GM21723 (cell line): ENCODE measurements at regions not wholly inside any gene's neighbourhood (a gene's known extent, or its start where the extent isn't known, plus 50 kb on each side); places are given as distances from the start of the nearest gene placed in this dataset.

ENCODE experiments used
- ATAC-seq: cut with Tn5 transposase; IDR thresholded peaks from one replicate; pipeline ENCODE4 v1.9.1; 2021; ENCODE audit warnings: mild to moderate bottlenecking, moderate library complexity; ENCODE audit not compliant: unreplicated experiment

DNA sequence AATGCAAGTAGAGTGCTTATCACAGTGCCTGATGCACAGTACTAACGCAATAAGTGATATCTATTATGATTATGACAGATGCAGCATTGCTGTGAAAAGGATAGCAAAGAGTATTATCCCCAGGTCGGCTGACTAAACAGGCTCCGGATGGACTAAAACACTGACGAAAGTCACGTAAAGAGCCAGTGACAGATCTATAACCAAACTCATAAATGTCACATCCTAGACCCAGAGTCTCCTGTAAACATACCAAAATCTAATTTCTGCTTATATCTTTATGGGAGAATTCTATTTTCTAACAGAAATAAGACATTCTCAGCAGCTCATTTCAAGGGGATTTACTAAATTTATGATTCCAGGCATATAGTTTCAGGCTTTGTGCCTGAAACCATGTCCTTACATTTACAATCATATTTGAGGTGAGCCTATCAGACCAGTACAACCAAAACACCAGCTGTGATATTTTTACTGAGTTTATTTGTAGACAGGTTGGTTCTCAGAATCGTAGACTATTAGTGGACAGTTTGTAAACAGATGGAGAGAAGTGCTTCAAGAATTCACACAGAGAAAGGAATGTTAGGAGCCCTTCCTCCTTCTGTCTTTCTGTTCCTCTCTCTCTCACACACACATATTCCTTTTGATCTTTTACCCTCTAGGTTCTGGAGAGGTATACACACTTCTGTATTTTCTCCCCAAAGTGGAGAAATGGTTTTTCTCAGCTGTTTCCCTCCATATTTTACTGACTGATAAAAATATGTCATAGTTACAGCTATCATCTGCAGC lies 52.4 kb upstream of the WDR26 start:
- ATAC-seq: no peak

DNA sequence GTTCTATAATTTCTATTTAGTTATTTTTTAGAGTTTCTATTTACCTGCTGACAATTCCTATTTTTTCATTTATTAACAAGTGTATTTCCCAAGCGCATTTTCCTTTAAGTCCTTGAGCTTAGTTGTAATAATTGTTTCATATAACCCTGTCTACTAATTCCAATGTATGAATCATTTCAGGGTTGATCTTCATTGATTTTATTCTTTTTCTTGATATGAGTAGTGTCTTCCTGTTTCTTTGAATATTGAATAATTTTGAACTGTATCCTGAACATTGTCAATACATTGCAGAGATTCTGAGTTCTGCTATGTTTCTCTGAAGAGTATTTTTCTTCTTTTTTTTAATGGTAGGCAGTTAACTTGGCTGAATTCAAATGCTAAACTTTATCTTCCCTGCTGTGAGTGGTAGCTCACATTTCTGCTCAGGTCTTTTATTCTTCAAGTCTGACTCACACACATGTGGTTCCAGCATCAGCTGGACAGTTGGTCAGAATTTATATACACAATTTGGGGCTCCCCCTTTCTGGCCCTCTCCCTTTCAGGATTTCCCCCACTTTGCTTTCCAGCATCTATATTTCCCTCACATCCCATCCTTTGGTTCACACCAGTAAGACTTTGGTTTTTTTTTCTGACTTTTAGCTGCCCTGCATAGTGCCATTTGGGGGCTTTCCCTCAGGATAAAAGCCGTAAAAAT lies 54.4 kb upstream of the WDR26 start:
- no peak for ATAC-seq

DNA sequence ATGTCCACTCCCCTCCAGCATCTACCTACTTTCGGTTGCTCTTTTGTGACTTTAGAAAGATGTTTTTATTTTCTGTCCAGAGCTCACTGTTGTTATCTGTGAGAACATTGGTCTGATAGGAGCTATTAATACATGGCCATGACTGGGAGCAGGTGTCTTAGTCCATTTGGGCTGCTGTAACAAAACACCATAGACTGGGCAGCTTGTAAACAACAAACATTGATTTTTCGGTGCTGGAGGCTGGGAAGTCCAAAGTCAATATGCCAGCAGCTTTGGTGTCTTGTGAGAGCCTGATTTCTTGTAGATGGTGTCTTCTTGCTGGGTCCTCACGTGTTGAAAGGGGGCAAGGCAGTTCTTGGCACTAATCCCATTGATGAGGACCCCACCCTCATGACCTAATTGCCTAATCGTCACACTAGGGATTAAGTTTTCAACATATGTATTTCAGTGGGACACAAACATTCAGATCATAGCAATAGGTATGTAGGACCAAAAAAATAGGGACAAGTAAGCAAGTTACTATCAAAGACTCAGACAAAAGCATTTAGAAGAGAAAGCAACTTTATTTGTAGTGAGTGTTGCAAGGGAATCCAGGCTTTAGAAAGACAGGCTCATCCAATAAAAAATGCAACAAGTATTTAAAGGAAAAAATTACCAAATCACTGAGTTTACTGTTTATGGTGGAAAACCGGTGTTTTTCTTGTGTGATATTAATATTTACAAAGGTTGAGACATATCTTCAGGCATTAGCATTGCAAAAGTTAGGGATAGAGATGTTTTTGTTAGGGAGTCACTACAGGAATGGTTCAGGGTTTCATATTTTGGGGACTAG lies 55.2 kb upstream of the WDR26 start:
- no peak for ATAC-seq

- no peak for ATAC-seq
Observed at GRCh38 chr1:224490549-224491537, 56.2 kb upstream of the WDR26 start.

DNA sequence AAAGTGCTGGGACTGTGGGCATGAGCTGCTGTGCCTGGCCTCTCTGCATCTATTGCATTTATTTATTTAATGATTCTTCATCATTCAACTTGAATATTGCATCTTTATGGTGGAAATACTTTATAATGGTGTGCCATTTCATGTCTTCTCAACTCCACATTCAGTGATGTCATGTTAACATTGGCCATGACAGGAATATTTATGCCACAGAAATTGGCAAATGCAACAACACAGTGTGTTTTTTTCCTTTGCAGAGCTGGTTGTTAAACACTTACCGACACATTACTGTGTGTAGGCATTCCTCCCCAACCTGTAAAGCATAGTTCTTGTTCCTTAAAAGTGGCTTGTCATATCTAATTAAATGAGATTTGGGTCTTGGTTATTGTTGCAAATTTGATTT lies 57.4 kb upstream of the WDR26 start:
- no peak for ATAC-seq

- no peak for ATAC-seq
Observed at GRCh38 chr1:224492632-224493031, 58.0 kb upstream of the WDR26 start.

GRCh38 chr1:224493269-224493668 lies 58.7 kb upstream of the WDR26 start:
- no peak for ATAC-seq

DNA sequence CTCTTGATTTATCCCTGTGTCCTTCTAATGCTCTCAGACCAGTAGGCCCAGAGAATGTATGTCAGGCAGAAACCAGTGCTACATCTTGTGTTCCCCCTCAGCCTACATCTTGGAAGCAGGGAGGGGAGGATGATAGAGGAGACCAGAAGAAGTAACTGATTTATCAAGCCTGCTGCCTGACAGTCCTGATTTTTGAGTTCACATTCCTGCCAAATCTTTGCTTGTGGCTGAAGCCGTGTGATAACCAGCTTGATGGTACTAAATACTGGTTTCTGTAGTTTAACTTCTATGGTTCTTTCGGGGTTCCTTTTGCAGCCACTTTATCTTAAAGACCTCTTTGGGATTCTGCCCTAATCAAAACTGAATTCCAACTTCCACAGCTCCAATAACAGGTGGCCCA lies 59.7 kb upstream of the WDR26 start:
- no peak for ATAC-seq

DNA sequence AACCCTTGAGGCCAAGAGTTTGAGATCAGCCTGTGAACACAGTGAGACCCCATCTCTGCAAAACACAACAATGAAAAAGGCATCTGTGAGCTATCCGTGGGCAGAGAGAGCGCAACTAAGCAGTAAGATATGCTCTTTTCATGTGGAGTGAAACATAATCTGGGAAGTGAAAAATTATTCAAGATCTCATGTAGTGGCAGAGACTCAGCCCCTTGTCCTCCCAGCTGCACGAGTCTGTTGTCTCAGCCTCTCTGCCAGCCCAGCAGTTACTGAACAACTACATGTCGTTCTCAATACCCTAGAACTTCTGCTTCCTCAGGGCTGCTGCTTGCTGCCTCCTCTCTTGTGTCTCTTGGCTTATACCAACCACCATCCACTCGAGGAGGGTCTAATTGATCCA lies 61.3 kb upstream of the WDR26 start:
- ATAC-seq: no peak

- ATAC-seq: no peak
Observed at GRCh38 chr1:224496826-224497225, 62.2 kb upstream of the WDR26 start.

GRCh38 chr1:224497714-224498573 lies 63.3 kb upstream of the WDR26 start:
- peak; percentile 94 for ATAC-seq

- ATAC-seq: peak; percentile 5
Observed at GRCh38 chr1:224498574-224499170, 64.1 kb upstream of the WDR26 start.

GRCh38 chr1:224499204-224499603 lies 64.6 kb upstream of the WDR26 start:
- no peak for ATAC-seq

DNA sequence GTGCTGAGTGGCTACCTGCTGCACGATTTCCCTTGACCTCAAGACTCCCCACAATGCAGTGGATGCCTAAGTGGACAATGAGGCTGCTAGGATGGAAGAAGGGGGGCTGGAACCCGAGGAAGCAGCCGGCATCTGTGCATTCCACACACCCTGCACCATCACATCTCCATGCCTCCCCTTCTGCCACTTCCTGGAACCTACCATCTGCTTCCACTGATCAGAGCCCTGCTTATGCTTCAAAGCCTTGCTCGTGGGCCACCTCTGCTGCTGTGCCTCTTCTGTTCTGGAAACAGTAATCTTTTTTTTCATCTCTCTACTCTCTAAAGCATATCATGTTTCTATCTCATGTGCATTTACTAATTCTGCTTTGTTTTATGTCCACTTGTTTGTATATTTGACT lies 66.2 kb upstream of the WDR26 start:
- ATAC-seq: no peak

GRCh38 chr1:224501836-224502235 lies 67.2 kb upstream of the WDR26 start:
- no peak for ATAC-seq

GRCh38 chr1:224502459-224503160 lies 68.0 kb upstream of the WDR26 start:
- ATAC-seq: no peak

- peak; percentile 91 for ATAC-seq
Observed at GRCh38 chr1:224503161-224504118, 68.8 kb upstream of the WDR26 start.
